Middle frontal gyrus (tissue), 1 donor: ENCODE measurements at regions not wholly inside any gene's neighbourhood (a gene's known extent, or its start where the extent isn't known, plus 50 kb on each side); places are given as distances from the start of the nearest gene placed in this dataset.

ENCODE experiments used
- DNase-seq: peaks from one replicate; pipeline ENCODE4 v3.0.0-alpha.2; 2015; ENCODE audit warnings: low spot score; ENCODE audit errors: extremely low spot score

DNA sequence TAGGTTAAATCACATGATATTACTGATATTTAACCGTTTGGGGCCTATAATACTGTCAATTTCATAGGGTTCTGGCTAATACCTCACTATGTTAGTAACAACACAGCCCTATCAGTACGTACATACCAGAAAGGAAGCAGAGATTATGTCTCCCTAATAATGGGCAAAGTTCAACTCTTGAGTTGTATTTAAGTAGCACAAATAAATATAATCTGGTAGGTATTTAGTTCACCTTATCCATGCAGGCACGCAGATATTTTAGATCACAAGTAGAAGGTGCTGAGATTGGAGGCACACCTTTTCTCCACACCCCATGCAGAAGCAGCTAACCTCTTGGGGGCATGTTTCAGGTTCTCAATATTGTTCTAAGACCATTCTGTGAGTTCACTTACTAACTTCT is 118.9 kb downstream of the IRS1 start:
- no peak for DNase-seq

DNA sequence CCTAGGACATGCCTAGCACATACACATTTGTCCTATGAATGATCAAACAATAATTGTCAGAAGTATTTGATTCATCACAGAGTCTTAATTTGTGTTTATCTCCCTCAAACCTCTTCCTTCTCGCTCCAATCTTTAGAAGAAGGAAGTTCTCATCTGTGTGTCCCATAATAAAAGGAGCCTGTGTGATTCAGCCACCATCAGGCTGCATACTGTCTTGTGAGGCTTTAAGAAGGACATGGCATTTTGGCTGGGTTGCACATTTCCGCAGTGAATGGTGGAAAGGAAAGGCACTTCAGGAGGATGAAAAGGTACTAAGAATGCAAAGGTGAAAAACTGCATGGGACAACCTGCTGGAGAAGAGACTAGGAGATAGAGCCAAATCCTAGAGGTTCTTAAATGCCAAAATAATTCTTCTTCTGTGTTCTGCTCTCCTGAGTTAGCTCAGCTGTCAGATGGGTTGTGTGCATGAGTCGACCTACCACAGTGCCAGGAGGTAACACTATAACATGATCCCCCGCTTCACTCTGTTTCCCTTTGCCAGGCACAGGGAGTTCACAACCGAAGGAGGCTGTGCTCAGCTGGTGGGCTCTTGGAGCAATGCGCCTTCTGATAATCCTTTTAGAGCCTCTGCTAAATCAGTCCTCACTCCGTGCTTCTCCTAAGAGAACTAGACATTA is 120.1 kb downstream of the IRS1 start:
- DNase-seq: no peak

DNA sequence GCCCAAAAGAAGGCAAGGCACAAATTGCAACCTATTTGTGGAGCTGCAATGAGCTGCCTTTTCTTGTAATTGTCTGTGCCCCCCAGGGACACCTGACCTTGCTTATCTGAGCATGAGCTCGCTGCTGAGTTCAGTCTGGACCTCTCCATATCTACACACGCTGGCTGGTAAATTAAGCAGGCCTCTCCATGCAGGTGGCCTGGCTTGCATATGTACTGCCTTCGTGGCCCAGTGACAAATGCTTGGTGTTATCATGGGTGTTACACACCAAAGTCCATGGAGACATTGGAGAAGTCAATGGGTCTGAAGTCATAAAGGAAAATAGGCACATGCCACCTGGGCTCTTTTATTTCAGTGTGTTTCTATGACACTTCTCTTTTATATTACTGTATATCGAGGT is 121.2 kb downstream of the IRS1 start:
- DNase-seq: no peak

DNA sequence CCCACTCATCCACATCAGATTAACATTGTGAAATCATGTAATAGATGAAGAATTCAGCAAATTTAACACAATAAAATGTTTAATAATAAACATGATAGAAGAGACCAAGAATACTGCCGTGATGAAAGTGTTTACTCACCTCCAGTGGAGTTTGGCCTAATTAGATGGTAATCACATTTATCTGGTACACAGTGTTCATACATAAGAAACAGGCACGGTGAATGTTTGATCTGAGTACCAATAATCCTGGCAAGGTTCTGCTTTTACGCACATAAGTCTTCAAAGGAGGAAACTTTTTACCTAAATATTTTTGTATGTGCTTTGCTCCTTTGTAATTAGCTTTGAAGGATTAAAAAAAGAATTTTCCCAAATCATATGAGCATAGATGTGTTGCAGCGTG is 122.5 kb downstream of the IRS1 start:
- no peak for DNase-seq

DNA sequence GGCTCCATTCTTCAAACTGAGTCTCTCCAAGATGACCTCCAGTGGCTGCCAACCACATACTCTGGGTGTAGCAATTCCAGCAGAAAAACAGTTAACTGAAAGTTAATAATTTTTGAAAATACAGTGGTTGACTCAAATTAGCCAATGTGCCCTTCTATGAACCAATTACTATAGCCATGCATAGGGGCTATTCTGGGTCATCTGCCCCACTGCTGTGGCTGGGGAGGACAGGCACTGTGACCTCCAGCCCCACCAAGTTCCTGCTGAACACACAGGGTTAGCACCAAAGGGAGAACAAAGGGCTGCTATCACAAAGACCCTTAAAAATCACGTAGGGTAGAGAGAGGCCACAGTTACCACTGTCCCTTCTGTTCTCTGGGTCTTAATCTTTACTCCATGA is 123.0 kb downstream of the IRS1 start:
- DNase-seq: no peak

DNA sequence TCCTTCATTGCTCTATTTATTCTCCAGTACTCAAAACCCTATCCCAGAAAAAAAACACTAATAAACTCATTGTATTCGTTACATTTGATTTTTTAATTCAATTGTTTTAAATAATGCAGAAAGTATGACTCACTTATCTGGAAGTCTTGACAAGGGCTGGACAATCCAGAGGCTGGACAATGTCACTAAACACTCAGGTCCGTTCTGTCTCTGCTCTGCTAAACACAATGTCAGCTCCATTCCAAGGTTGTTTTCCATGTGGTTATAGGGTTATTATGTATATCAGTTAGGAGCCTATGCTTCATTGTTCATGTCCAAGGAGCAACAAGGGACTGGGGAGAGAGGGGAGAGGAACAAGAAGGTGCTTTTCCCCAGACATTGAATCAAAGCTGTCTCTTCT is 125.5 kb downstream of the IRS1 start:
- DNase-seq: no peak

DNA sequence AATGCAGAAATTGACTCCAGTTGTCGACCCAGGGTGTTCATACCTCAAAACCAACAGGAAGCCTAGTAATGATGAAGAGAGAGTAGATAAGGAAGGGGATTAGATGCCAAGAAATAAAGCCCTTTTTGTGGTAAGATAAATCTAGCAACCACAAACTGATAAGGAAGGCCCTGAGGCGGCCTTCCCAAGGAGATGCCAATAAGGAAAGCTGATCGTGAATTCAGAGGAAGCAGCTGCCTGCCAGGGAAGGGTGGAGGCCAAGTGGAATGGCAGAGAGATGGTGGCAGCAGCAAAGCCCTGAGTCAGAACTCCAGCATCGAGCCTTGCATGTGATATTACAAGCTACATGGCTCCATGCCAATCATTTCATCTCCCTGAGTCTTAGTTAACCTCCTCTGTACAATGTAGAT is 126.3 kb downstream of the IRS1 start:
- DNase-seq: no peak

DNA sequence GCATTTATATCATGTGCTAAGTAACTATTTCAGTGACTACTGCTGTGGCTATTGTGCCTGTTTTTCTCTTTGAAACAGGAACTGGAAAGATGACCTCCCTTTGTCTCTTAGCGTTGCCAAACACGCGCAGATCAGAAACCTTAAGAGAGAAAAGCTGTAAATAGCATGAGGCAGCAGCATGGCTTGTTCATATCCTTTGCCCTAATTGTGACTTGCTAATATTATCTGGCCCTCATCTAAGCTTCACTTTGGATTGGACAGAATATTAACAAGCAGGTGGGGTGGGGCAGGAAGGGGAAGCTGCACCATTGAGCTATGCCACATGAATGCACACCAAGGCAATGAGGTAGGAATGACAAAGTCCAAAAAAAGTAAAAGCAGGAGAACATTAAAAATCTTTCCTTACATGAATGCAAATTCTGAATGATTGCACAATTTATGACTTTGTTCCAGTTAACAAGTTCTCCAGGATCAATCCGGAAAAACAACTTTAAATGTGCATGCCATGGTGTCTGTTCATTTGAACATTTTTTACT is 128.4 kb downstream of the IRS1 start:
- DNase-seq: no peak

DNA sequence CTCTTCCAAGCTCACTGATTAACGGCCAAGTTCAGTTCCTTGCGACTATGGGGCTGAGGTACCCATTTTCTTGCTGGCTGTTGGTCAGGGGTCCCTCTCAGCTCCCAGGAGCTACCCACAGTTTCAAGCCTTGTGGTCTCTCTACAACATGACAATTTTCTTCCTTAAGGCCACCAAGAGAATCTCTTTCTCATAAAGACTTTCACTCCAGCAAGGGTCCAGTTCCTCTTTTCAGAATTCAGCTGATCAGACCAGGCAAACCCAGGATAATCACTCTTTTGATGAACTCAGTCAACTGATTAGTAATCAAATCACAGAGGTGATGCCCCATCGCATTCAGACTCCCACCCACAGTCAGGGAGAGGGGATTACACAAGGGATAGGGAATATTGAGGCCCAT is 129.7 kb downstream of the IRS1 start:
- DNase-seq: no peak

DNA sequence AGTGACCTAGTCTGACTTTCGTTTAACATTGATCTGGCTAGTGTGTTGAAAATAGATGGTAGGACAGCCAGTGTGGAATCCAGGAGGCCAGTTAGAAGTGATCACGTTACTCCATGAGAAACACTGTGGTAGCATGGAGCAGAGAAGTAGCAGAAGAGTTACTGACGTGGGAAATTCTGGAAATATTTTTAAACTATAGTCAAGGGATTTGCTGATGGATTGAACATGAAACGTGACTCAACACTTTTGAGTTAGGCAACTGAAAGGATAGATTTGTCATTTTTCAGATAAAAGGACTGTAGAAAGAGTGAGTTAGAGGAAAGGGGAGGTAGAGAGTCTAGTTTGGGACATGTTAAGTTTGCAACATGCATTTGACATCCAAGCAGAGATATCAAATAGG is 130.4 kb downstream of the IRS1 start:
- no peak for DNase-seq

DNA sequence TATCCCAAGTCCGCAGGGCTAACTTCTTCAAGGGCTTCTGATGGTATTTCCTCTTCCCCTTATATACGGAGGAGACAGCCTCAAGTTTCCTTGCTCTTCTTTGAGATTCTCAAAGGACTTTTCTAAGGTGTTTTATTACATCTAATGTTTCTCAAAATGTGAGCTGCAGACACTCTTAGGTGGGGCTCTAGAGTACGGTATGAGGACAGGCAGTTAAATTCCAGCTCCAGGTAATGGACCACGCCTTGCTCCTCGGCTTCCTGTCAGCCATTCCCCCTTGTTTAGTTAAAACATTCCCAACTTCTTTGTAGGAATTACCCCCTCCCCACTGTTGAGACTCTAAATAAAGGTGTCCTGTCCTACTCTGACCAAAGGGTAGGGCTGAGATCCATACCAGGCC is 131.9 kb downstream of the IRS1 start:
- DNase-seq: no peak

DNA sequence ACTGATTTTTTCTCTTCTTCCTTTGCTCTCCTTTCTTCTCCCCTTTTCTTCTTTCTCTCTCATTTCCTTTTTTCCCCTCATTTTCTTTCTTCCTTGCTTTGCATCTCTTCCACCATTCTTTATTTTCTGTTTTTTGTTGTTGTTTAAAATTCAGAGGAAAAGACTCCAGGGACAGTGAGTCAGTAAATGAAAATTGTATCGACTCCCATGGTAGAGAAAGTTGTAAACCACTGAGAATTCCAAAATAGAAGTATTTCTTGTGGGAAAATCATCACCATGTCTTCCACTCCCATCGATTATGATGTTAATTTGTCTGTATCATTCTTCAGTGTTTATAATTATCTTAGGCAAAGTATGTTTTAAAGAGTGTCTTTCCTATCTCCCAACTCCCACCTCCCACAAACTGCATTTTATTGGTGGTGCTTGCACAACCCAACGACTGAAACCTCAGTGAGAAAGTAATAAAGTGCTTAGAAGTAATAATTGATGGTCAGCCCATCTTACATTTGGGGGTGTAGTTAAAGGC is 134.3 kb downstream of the IRS1 start:
- DNase-seq: no peak

DNA sequence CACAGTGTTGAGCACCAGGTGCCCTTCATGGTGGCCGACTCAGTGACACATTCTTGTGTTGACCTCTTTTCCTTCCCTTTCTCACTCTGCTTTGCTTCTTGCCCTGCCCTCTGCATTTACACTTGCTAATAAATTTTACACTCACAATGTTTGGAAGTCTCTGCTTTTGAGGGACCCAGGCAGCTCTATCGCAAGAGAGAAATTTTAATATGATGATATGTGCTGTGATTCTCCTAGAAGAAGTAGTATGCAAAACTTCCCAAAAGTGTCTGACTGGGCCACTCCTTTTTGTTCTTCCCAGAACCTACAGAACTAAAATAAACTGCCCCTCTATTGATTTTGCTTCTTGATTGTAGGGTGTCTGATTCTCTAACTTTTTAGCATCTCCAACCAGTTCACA is 135.0 kb downstream of the IRS1 start:
- DNase-seq: no peak

DNA sequence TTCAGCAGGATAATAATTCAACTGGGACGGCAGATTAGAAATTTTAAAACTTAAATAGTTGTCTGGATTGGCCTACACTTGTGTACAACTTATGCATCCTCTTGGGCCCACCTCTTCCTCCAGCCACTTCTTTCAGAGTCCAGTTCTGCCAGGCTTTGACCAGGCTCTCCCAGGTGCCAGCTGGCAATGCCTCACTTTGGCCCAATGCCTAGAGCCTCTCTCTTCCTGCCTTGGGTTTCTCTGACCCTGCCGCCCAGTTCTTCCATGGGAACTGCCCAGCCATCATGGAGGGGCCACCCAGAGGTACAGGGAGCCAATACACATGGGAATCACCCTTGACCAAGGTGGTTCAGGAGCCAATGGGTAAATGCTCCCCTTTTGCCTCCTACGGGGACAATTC is 135.5 kb downstream of the IRS1 start:
- DNase-seq: no peak

DNA sequence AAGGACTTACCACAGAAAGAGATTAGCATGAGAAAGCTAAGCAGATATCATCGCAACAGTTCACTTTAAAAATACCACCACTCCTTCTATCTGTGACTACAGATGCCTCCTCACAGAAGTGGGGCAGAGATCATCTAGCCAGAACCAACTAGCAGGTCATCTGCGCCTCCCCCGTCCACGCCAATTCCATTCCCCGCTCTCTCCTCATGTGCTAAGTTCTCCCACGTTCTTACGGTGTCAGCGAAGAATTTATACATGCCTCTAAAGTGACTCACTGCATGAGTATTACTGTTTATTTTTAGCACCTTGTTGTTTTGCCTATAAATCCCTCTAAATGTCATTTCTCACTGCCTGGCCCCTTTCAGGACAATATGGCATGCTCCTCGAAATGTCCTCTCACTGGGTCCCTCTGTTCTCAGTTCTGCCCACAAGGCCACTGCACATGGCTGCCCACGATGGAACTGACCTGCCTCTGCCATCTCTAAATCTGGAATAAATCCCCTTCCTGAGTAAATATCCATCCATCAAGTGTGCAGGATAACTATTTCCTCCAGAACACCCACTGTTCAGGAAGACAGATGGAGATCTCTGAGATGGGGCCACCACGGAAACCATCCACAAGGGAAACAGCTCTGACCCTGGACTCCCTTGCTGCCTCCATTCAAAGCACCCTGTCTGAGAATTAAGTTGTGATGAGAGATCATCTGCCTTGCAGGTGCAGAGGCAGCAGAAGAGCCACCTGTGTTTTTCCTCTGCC is 137.7 kb downstream of the IRS1 start:
- no peak for DNase-seq

DNA sequence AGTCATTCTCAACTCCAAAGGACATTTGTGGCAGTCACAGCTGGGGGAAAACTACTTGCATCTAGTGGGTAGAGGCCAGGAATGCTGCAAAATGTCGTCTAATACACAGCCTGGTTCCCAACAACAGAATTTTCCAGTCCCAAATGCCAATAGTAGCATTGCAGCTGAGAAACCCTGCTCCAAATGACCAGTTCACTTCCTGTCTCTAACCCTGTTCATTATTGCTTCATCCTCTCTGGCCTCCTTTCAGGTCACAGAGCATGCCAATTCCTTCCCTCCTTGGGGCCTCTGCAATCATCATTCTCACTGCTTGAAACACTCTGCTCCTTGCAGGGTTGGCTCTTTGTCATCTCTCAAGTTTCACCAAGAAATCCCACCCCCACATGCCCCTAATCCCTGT is 139.1 kb downstream of the IRS1 start:
- no peak for DNase-seq

DNA sequence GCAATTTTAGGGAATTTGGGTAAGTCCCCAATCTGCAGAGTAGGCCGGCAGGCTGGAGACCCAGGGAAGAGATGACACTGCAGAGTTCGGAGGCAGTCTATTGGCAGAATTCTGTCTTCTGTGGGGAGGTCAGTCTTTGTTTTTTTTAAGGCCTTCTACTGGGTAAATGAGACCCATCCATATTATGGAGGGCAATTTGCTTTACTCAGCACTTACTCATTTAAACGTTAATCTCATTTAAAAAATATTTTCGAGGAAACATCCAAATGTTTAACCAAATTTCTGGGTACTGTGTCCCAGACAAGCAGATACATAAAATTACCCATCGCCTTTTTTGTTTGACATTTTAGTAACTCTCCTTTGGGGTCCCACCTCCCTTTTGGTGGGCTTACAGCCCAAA is 139.5 kb downstream of the IRS1 start:
- no peak for DNase-seq

DNA sequence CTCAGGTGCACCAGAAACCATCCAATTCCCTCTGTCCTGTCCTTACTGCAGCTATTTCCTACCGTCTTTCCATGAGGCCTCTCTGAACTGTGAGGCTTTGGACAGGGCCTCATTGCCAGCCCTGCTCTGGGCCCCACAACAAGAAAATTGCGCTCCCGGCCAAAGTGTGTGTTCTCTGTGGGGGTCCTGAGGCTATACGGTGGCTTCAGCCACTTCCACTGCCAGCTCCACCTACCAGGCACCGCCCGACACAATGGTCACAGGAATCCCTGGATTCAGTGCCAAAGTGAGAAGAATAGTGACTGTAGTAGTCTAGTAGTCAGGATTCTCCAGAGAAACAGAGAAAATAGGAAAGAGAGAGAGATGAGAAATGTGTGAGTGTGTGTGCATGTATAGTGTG is 140.2 kb downstream of the IRS1 start:
- DNase-seq: no peak

DNA sequence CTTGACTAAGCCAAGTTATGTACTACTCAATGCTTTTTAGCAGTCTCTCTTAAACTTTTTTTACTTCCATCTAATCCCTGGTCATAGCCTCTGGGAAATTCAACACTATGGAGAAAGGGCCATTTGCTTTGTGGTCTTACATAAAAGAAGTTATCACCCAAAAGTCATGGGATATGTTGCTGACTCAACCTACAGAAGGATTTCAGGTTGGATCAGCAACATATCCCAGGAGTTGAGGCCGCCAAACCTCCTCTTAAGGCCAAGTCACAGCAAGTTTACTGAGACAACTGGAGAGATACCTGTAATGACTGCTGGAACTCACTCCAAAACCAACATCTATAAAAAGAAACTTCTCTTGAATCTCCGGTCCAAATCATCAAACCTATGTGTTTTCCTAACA is 141.1 kb downstream of the IRS1 start:
- DNase-seq: no peak

DNA sequence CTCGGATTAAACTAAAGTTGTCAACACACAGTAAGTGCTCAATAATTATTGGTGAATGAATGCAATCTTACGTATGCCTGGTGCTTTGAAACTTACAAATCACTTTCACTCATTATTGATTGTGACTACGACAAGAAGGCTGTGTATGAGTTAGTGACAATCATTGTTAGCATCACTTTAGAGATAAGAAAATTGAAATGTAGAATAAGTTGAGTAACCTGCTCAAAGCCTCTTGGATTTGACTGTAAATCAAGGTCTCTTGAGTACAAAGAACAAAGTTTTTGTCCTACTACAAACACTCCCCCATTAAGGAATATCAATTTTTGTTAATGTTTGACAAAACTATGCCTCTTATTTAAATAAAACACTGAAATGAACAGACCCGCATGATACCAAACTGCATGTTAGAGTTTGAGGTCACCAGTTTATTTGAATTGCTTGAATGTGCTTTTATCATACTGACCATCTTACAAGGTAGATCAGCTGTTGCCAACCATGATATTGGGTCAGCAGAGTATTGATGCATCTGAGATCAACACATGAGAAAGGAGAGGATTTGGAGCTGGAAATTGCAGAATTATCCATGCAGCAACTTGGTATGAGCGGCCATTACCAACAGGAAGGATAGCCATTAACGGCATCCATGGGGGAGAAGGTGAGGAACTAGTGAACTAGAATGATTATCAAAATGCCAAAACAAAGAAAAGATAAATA is 142.1 kb downstream of the IRS1 start:
- no peak for DNase-seq

DNA sequence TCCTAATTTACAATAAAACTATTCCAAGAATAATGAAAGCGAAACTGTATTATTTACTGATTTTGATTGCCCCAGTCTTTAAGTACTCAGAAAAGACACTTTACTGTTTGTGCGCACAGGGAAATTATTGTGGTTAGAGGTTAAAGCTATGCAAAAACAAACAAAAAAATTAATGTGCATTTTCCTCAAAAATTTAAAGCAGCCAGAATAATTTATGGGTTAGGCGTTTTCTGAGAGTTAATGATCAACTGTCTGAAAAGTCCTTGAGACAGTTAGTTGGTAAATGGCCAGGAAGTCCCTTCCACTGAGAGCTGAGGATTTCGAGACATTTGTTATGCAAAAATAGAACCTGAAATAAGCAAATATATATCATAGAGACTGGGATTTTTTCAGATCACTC is 143.3 kb downstream of the IRS1 start:
- no peak for DNase-seq

DNA sequence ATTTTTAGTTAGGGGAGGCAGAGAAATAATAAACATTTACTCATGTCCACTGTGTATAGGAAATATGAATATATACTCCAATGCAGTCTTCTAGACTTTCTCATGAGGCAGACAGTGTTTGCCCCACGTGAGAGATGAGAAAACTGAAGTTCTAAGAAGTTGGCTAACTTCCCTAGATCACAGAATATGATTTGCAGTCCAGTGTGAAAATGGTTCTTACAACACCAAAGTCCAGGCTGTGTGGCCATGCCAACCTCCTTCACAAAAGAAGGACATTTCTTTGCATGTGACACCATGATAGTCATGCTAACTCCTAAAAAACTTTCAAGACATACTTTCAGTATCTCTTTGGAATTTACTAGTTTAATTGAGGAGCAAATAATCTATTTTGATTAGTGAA is 143.7 kb downstream of the IRS1 start:
- DNase-seq: no peak
